Endothelial cell of umbilical vein (primary cell): ENCODE measurements at regions not wholly inside any gene's neighbourhood (a gene's known extent, or its start where the extent isn't known, plus 50 kb on each side); places are given as distances from the start of the nearest gene placed in this dataset.

ENCODE experiments used
- GATA2 ChIP-seq: IDR thresholded peaks from 2 replicates; pipeline ENCODE4 v1.7.0; 2011; ENCODE audit warnings: low read depth, mild to moderate bottlenecking, moderate library complexity, mixed read lengths, low read length; ENCODE audit not compliant: insufficient read length, insufficient read depth
- POLR2AphosphoS5 ChIP-seq: IDR thresholded peaks from 2 replicates; pipeline ENCODE4 v1.6.1; 2012; ENCODE audit warnings: low read depth, mild to moderate bottlenecking, control low read depth, low read length, moderate library complexity; ENCODE audit not compliant: insufficient read depth

DNA sequence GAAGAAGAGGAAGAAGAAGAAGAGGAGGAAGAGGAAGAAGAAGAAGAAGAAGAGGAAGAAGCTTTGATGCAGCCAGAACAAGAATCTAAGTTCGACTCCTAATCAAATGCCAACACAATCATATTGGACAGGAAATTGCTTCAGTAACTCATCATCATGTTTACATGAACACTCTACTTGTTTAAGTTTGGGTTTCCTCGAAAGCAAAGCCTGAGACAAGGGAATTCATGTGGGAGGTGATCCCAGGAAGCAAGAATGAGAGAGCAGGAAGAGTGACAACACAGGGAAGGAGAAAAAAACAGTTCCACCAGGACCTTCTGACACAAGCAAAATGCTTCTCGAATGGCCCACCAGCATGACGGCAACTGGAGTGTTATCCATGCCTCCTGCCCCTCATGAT, 279.0 kb downstream of the PMP22 start:
- TF ChIP-seq POLR2AphosphoS5 (no peak), GATA2 (no peak)
